NAMALWA (cell line): ENCODE measurements at regions not wholly inside any gene's neighbourhood (a gene's known extent, or its start where the extent isn't known, plus 50 kb on each side); places are given as distances from the start of the nearest gene placed in this dataset.

Experiments used
- DNase-seq: peaks from one replicate; pipeline ENCODE4 v3.0.0-alpha.2; 2015; ENCODE audit warnings: low spot score

DNA sequence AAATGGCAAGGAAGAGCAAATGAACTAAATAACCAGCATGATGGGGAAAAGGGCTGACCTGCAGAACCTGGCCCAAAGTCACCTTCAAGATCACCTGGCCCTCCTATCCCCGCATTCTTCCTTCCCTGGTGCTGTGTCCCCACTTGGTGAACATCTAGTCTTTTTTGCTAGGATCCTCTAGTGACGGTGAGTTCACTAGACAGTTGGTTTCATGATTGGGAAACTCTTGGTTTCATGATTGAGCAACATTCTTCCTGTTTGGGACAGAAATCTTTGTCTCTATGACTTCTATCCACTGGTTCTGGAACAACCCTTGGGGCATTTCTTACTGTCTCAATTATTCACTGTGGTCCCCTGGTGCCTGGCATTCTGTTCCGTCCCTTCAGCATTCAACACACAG lies 50.2 kb upstream of the DAB2IP start:
- no peak for DNase-seq
